ENCODE measurements at regions not wholly inside any gene's neighbourhood (a gene's known extent, or its start where the extent isn't known, plus 50 kb on each side); places are given as distances from the start of the nearest gene placed in this dataset.
A peak's percentile ranks its signal among the peaks of the same experiment; 100 is the strongest.

DNA sequence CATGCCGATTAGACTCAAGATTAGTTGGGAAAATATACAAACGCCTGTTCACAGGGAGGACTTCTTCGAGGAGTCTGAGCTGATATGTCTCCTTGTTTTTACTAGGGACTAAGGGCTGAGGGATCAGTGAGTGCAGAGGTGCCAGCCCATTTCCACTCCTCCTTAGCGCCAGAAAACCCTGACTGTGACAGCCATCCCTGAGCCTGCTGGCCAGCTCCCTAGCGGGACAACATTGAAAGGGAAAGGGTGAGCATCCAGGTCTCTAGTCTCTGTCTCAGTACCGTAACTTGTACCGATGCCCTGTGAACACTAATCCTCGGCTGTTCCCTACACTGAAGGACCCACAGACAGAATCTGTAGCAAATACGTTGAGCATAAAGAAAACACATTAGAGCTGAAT lies 243.4 kb downstream of the WNT5A start:
- Histone ChIP-seq H4K20me1 (ENCODE audit: insufficient read depth, low read length, poor library complexity, severe bottlenecking) (no peaks in the 10 kb centered on the region), H2AFZ (ENCODE audit: low read length) (no peak overlapping the region), H3K4me3 (ENCODE audit: low read length, poor library complexity, severe bottlenecking) (peak overlapping the region; percentile 13), H3K9me2 (replicated peaks; ENCODE audit: low read depth, low read length) (no peaks in the 10 kb centered on the region), H3K27me3 (ENCODE audit: insufficient read depth, low read length, poor library complexity, severe bottlenecking) (no peaks in the 10 kb centered on the region), H3K36me3 (ENCODE audit: insufficient read depth, low read length) (no peaks in the 10 kb centered on the region), H3K9me3 (ENCODE audit: insufficient read depth, low read depth, low read length) (no peaks in the 10 kb centered on the region), H3K79me2 (ENCODE audit: insufficient read depth, low read length) (no peaks in the 10 kb centered on the region), H3K9ac (ENCODE audit: low read depth, low read length, poor library complexity, severe bottlenecking) (no peak overlapping the region), H3K4me1 (ENCODE audit: insufficient read depth, low read length, poor library complexity, severe bottlenecking) (peaks cover 60% of the 10 kb centered on the region), H3F3A (ENCODE audit: low read depth) (no peaks in the 10 kb centered on the region), H3K4me2 (ENCODE audit: low read depth, low read length, poor library complexity, severe bottlenecking) (peak overlapping the region; percentile 63)
- TF ChIP-seq EZH2phosphoT487 (IDR thresholded peaks at IDR 0.05; ENCODE audit: borderline replicate concordance) (no peak), CTCF (conservative IDR thresholded peaks at IDR 0.05; ENCODE audit: low read length) (no peak)

DNA sequence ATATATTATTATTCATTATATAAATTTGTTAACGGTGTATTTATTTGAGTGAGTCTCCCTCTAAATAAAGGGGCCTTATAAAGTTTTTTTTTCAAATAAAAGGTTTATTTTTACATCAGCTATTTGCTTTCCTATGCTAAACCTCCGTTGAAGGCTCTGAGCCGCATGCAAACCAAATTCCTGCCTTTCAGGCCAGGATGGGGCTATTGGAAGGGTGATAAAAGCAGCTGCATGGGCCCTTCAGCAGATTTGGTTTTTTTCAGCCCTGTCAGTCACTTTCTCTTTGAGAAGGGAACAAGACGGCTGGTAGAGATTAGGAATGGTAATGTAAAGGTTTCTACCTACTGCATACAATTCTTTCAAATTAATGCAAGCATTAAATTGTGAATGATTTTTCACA lies 244.2 kb downstream of the WNT5A start:
- Histone ChIP-seq H3K9me3 (ENCODE audit: insufficient read depth, low read depth, low read length) (no peaks in the 10 kb centered on the region), H3K9me2 (replicated peaks; ENCODE audit: low read depth, low read length) (no peaks in the 10 kb centered on the region), H3K36me3 (ENCODE audit: insufficient read depth, low read length) (no peaks in the 10 kb centered on the region), H3K4me3 (ENCODE audit: low read length, poor library complexity, severe bottlenecking) (no peak overlapping the region), H3K4me1 (ENCODE audit: insufficient read depth, low read length, poor library complexity, severe bottlenecking) (peaks cover 60% of the 10 kb centered on the region), H3K9ac (ENCODE audit: low read depth, low read length, poor library complexity, severe bottlenecking) (no peak overlapping the region), H3K79me2 (ENCODE audit: insufficient read depth, low read length) (no peaks in the 10 kb centered on the region), H3F3A (ENCODE audit: low read depth) (no peaks in the 10 kb centered on the region), H3K27me3 (ENCODE audit: insufficient read depth, low read length, poor library complexity, severe bottlenecking) (no peaks in the 10 kb centered on the region), H3K4me2 (ENCODE audit: low read depth, low read length, poor library complexity, severe bottlenecking) (no peak overlapping the region), H2AFZ (ENCODE audit: low read length) (no peak overlapping the region), H4K20me1 (ENCODE audit: insufficient read depth, low read length, poor library complexity, severe bottlenecking) (no peaks in the 10 kb centered on the region)
- TF ChIP-seq CTCF (conservative IDR thresholded peaks at IDR 0.05; ENCODE audit: low read length) (no peak), EZH2phosphoT487 (IDR thresholded peaks at IDR 0.05; ENCODE audit: borderline replicate concordance) (no peak)

GRCh38 chr3:55241098-55241497 lies 246.0 kb downstream of the WNT5A start:
- Histone ChIP-seq H3K27me3 (ENCODE audit: insufficient read depth, low read length, poor library complexity, severe bottlenecking) (no peaks in the 10 kb centered on the region), H3K9me3 (ENCODE audit: insufficient read depth, low read depth, low read length) (no peaks in the 10 kb centered on the region), H3K4me3 (ENCODE audit: low read length, poor library complexity, severe bottlenecking) (peak overlapping the region; percentile 37), H3K9ac (ENCODE audit: low read depth, low read length, poor library complexity, severe bottlenecking) (peak overlapping the region; percentile 7), H3K4me2 (ENCODE audit: low read depth, low read length, poor library complexity, severe bottlenecking) (peak overlapping the region; percentile 58), H4K20me1 (ENCODE audit: insufficient read depth, low read length, poor library complexity, severe bottlenecking) (no peaks in the 10 kb centered on the region), H3F3A (ENCODE audit: low read depth) (no peaks in the 10 kb centered on the region), H3K36me3 (ENCODE audit: insufficient read depth, low read length) (no peaks in the 10 kb centered on the region), H3K9me2 (replicated peaks; ENCODE audit: low read depth, low read length) (no peaks in the 10 kb centered on the region), H3K79me2 (ENCODE audit: insufficient read depth, low read length) (no peaks in the 10 kb centered on the region), H2AFZ (ENCODE audit: low read length) (peak overlapping the region; percentile 15; the same call in 1 of the 2 replicates), H3K4me1 (ENCODE audit: insufficient read depth, low read length, poor library complexity, severe bottlenecking) (peaks cover 53% of the 10 kb centered on the region)
- TF ChIP-seq EZH2phosphoT487 (IDR thresholded peaks at IDR 0.05; ENCODE audit: borderline replicate concordance) (no peak), CTCF (conservative IDR thresholded peaks at IDR 0.05; ENCODE audit: low read length) (no peak)

Data from Loucy (cell line).